Medulla oblongata (tissue), 1 donor: ENCODE measurements at regions not wholly inside any gene's neighbourhood (a gene's known extent, or its start where the extent isn't known, plus 50 kb on each side); places are given as distances from the start of the nearest gene placed in this dataset.
"Not testable (repeated sequence)": the region's sequence is repeated elsewhere in the genome, so short reads cannot be mapped to it uniquely, and the experiment has no call there.

Experiments used
- DNase-seq: peaks from one replicate; pipeline ENCODE4 v3.0.0-alpha.2; 2015; ENCODE audit errors: extremely low spot score

- no peak for DNase-seq
These were observed 107.7 kb upstream of the VANGL1 start for GRCh38 chr1:115534106-115534505.

GRCh38 chr1:115531631-115532264, 110.0 kb upstream of the VANGL1 start:
- DNase-seq = no peak

- no peak for DNase-seq
These were observed 111.4 kb upstream of the VANGL1 start for GRCh38 chr1:115530407-115530806.

- no peak for DNase-seq
These were observed 112.4 kb upstream of the VANGL1 start for GRCh38 chr1:115529216-115529897.

- not testable (repeated sequence) for DNase-seq
These were observed 113.4 kb upstream of the VANGL1 start for GRCh38 chr1:115528336-115528735.

- no peak for DNase-seq
These were observed 114.0 kb upstream of the VANGL1 start for GRCh38 chr1:115527746-115528145.

- no peak for DNase-seq
These were observed 114.9 kb upstream of the VANGL1 start for GRCh38 chr1:115526900-115527299.

GRCh38 chr1:115524236-115524635, 117.5 kb upstream of the VANGL1 start:
- no peak for DNase-seq

GRCh38 chr1:115522386-115522785, 119.4 kb upstream of the VANGL1 start:
- DNase-seq = no peak

GRCh38 chr1:115515270-115515669, 126.5 kb upstream of the VANGL1 start:
- DNase-seq = no peak

- DNase-seq = not testable (repeated sequence)
These were observed 131.5 kb upstream of the VANGL1 start for GRCh38 chr1:115510226-115510625.

- DNase-seq = no peak
These were observed 133.9 kb upstream of the VANGL1 start for GRCh38 chr1:115507901-115508300.

- DNase-seq = peak; percentile 5
These were observed 134.7 kb upstream of the VANGL1 start for GRCh38 chr1:115506924-115507589.

GRCh38 chr1:115506518-115506917, 135.3 kb upstream of the VANGL1 start:
- DNase-seq = no peak

GRCh38 chr1:115505148-115505571, 136.6 kb upstream of the VANGL1 start:
- DNase-seq = no peak

GRCh38 chr1:115502183-115502582, 139.6 kb upstream of the VANGL1 start:
- not testable (repeated sequence) for DNase-seq

GRCh38 chr1:115501476-115501875, 140.3 kb upstream of the VANGL1 start:
- DNase-seq = no peak

- no peak for DNase-seq
These were observed 142.5 kb upstream of the VANGL1 start for GRCh38 chr1:115499253-115499652.

GRCh38 chr1:115496904-115497527, 144.8 kb upstream of the VANGL1 start:
- no peak for DNase-seq

- DNase-seq = no peak
These were observed 146.1 kb upstream of the VANGL1 start for GRCh38 chr1:115495625-115496024.

- DNase-seq = no peak
These were observed 146.7 kb upstream of the VANGL1 start for GRCh38 chr1:115495111-115495510.

- no peak for DNase-seq
These were observed 147.9 kb upstream of the VANGL1 start for GRCh38 chr1:115493834-115494233.

GRCh38 chr1:115492880-115493279, 148.9 kb upstream of the VANGL1 start:
- no peak for DNase-seq
